Duodenal mucosa (tissue), 2 donors: ENCODE measurements at regions not wholly inside any gene's neighbourhood (a gene's known extent, or its start where the extent isn't known, plus 50 kb on each side); places are given as distances from the start of the nearest gene placed in this dataset.
"Not testable (repeated sequence)": the region's sequence is repeated elsewhere in the genome, so short reads cannot be mapped to it uniquely, and the experiment has no call there.

Experiments
- H3K27ac ChIP-seq: one replicate; pipeline ENCODE4 v1.7.0; 2013; ENCODE audit warnings: low read depth, low read length
- H3K27me3 ChIP-seq, 2 donors: one replicate each; pipeline ENCODE4 v1.7.0; 2013; ENCODE audit warnings: low read length in 2 of 2, control low read depth in 1 of 2; ENCODE audit not compliant: insufficient read depth in 2 of 2, control insufficient read depth in 1 of 2
- H3K36me3 ChIP-seq, 2 donors: one replicate each; pipeline ENCODE4 v1.7.0; 2013; ENCODE audit warnings: low read length in 2 of 2, control low read depth in 1 of 2; ENCODE audit not compliant: insufficient read depth in 2 of 2, control insufficient read depth in 1 of 2
- H3K4me1 ChIP-seq, 2 donors: one replicate each; pipeline ENCODE4 v1.7.0; 2013; ENCODE audit warnings: low read length in 2 of 2, control low read depth in 1 of 2; ENCODE audit not compliant: insufficient read depth in 2 of 2, control insufficient read depth in 1 of 2
- H3K4me3 ChIP-seq, 2 donors: one replicate each; pipeline ENCODE4 v1.7.0; 2013; ENCODE audit warnings: low read length in 2 of 2, low read depth in 1 of 2
- H3K9ac ChIP-seq, 2 donors: one replicate each; pipeline ENCODE4 v1.7.0; 2013; ENCODE audit warnings: low read length in 2 of 2, low read depth in 1 of 2
- H3K9me3 ChIP-seq, 2 donors: one replicate each; pipeline ENCODE4 v1.7.0; 2013; ENCODE audit warnings: low read length in 2 of 2, control low read depth in 1 of 2; ENCODE audit not compliant: control insufficient read depth in 1 of 2

DNA sequence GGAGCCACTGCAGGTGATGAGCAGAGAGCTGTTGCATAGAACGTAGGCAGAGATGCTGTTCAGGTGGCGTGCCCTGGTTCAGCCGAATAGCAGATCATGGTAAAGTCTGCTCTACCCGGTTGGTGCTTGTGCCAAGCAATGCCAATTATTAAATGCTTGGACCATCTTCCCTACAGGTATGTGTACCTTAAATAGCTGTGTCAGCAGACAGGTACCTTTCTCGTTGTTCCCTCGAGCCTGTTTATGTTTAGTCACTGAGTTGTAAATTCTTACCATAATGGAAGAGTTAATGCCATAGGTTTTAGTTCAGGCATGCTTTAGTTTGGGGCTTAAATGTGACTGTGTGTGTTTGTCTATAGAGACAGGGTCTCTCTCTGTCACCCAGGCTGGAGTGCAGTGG lies 112.5 kb upstream of the CPM start:
- Histone ChIP-seq H3K27ac (no peak overlapping the region), H3K9me3 (no peaks in the 10 kb centered on the region), H3K4me3 (no peak overlapping the region), H3K4me1 (no peaks in the 10 kb centered on the region), H3K9ac (no peak overlapping the region), H3K36me3 (no peaks in the 10 kb centered on the region), H3K27me3 (no peaks in the 10 kb centered on the region)

- no peaks in the 10 kb centered on the region for H3K9me3 ChIP-seq
- H3K27ac ChIP-seq: no peak overlapping the region
- no peak overlapping the region for H3K4me3 ChIP-seq
- H3K27me3 ChIP-seq: no peaks in the 10 kb centered on the region
- H3K36me3 ChIP-seq: no peaks in the 10 kb centered on the region
- H3K4me1 ChIP-seq: no peaks in the 10 kb centered on the region
- H3K9ac ChIP-seq: no peak overlapping the region
Measured at GRCh38 chr12:69046363-69046762, 113.4 kb upstream of the CPM start.

GRCh38 chr12:69046920-69047319 lies 113.9 kb upstream of the CPM start:
- Histone ChIP-seq H3K4me3 (no peak overlapping the region), H3K27ac (no peak overlapping the region), H3K36me3 (no peaks in the 10 kb centered on the region), H3K9ac (no peak overlapping the region), H3K27me3 (no peaks in the 10 kb centered on the region), H3K4me1 (no peaks in the 10 kb centered on the region), H3K9me3 (no peaks in the 10 kb centered on the region)

DNA sequence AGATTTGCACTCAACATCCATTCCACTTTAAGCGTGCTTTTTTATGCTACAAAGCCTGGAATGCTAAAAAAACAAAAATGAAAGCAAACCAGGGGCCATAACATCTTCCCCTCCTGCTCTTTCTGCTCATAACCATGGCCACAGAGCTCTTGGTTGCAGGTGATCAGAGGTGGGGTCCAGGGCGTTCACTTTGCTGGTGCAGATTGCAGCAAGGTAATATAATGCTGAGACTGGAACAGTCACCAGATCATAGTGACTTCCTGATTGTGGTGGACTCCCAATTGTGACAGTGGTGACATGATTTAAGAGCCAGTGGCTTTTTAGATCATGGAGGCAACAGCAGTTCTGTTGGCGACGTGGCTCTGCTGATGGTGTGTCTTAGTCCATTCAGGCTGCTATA lies 115.0 kb upstream of the CPM start:
- no peak overlapping the region for H3K9ac ChIP-seq
- no peaks in the 10 kb centered on the region for H3K9me3 ChIP-seq
- H3K36me3 ChIP-seq: no peaks in the 10 kb centered on the region
- H3K4me1 ChIP-seq: no peaks in the 10 kb centered on the region
- no peaks in the 10 kb centered on the region for H3K27me3 ChIP-seq
- no peak overlapping the region for H3K27ac ChIP-seq
- no peak overlapping the region for H3K4me3 ChIP-seq

GRCh38 chr12:69049855-69050254 lies 116.9 kb upstream of the CPM start:
- H3K4me1 ChIP-seq, H3K4me3 ChIP-seq, H3K27ac ChIP-seq, H3K9ac ChIP-seq, H3K36me3 ChIP-seq, H3K9me3 ChIP-seq, H3K27me3 ChIP-seq: not testable (repeated sequence)

GRCh38 chr12:69052613-69053408 lies 119.8 kb upstream of the CPM start:
- H3K9ac ChIP-seq: no peak overlapping the region
- H3K27ac ChIP-seq: no peak overlapping the region
- H3K4me1 ChIP-seq: no peaks in the 10 kb centered on the region
- no peaks in the 10 kb centered on the region for H3K36me3 ChIP-seq
- no peaks in the 10 kb centered on the region for H3K27me3 ChIP-seq
- H3K9me3 ChIP-seq: no peaks in the 10 kb centered on the region
- H3K4me3 ChIP-seq: no peak overlapping the region

DNA sequence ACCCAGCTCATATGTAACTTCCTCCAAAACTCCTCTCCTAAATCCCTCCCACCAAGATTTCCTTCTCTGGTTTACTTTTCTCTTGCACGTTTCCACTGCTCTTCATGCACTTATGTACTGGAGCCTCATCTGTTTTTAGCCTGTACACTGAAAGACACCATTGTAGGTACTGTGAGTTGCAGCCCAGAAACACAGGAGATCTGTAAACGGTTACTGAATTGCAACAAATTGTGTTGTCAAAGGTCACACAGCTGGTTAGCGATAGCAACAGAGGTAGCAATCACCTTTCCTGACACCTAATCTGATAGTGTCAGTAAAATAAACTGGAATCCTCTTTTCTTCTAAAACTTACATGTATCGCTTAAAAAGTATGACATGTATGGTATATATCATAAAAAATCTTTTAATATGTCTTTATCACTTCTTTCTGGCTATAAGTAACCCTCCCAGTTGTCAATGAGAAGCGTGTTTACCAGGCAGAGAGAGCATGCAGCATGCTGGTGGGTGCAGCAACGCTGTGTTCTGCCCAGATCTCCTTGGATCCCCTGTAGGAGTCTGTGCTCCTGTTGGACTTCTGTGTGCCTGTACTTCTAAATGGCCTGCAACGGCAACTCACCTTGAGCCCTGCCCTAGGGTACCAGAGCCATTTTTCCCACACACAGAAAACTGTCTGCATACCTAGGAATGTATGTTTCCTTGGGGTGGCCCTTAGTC lies 121.5 kb upstream of the CPM start:
- H3K9me3 ChIP-seq: no peaks in the 10 kb centered on the region
- no peaks in the 10 kb centered on the region for H3K27me3 ChIP-seq
- no peak overlapping the region for H3K4me3 ChIP-seq
- H3K4me1 ChIP-seq: no peaks in the 10 kb centered on the region
- no peak overlapping the region for H3K27ac ChIP-seq
- H3K36me3 ChIP-seq: no peaks in the 10 kb centered on the region
- H3K9ac ChIP-seq: no peak overlapping the region

DNA sequence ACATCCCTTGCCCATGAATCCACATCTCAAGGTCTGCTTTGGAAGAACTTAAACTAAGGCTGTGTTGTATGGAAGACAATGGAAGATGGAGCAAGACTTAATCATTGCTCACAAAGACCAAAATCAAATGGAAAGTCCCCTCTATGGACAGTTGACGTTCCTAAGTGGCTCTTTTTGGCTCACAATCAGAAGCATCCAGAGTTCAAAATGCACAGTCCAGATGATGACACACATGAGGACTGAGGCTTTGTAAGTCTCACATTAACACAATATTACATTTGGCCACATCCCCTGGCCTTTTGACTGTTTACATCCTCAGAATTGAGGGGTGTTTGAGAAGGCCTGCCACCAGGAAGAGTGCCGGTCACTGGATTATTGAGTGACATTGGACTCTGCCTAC lies 122.3 kb upstream of the CPM start:
- Histone ChIP-seq H3K27me3 (no peaks in the 10 kb centered on the region), H3K4me1 (no peaks in the 10 kb centered on the region), H3K9me3 (no peaks in the 10 kb centered on the region), H3K4me3 (no peak overlapping the region), H3K27ac (no peak overlapping the region), H3K9ac (no peak overlapping the region), H3K36me3 (no peaks in the 10 kb centered on the region)

- no peak overlapping the region for H3K4me3 ChIP-seq
- H3K9me3 ChIP-seq: no peaks in the 10 kb centered on the region
- no peaks in the 10 kb centered on the region for H3K27me3 ChIP-seq
- no peaks in the 10 kb centered on the region for H3K4me1 ChIP-seq
- H3K27ac ChIP-seq: no peak overlapping the region
- H3K9ac ChIP-seq: no peak overlapping the region
- H3K36me3 ChIP-seq: no peaks in the 10 kb centered on the region
Measured at GRCh38 chr12:69055706-69056105, 122.7 kb upstream of the CPM start.

- H3K9me3 ChIP-seq: no peaks in the 10 kb centered on the region
- no peaks in the 10 kb centered on the region for H3K27me3 ChIP-seq
- no peaks in the 10 kb centered on the region for H3K36me3 ChIP-seq
- H3K4me3 ChIP-seq: no peak overlapping the region
- no peaks in the 10 kb centered on the region for H3K4me1 ChIP-seq
- no peak overlapping the region for H3K27ac ChIP-seq
- H3K9ac ChIP-seq: no peak overlapping the region
Measured at GRCh38 chr12:69056743-69057515, 124.0 kb upstream of the CPM start.
